Vagina (tissue), 2 donors: ENCODE measurements at regions not wholly inside any gene's neighbourhood (a gene's known extent, or its start where the extent isn't known, plus 50 kb on each side); places are given as distances from the start of the nearest gene placed in this dataset.
"Not testable (repeated sequence)": the region's sequence is repeated elsewhere in the genome, so short reads cannot be mapped to it uniquely, and the experiment has no call there.

Experiments
- POLR2A ChIP-seq, 2 donors: fragments of 450-650 bp; IDR thresholded peaks; one replicate each; pipeline ENCODE4 v1.6.1; 2017; ENCODE audit warnings: antibody characterized with exemption in 2 of 2, mild to moderate bottlenecking in 2 of 2, moderate library complexity in 2 of 2
- POLR2AphosphoS5 ChIP-seq, 2 donors: sonication (generic); formaldehyde crosslinking; IDR thresholded peaks; one replicate each; pipeline ENCODE4 v1.9.0; 2017; ENCODE audit warnings: antibody characterized with exemption in 2 of 2, mild to moderate bottlenecking in 2 of 2, low read depth in 1 of 2; ENCODE audit not compliant: insufficient read depth in 1 of 2
- TF ChIP-seq, protein P1 (sequence below), 3 experiments: fragments of 450-650 bp in 2 of 3; fragments of 200-600 bp in 1 of 3; sonication (generic) in 1 of 3; IDR thresholded peaks; one replicate each; pipeline ENCODE4 v1.5.1; 2017 to 2019; ENCODE audit warnings: antibody characterized with exemption in 3 of 3, mild to moderate bottlenecking in 2 of 3, moderate library complexity in 2 of 3

DNA sequence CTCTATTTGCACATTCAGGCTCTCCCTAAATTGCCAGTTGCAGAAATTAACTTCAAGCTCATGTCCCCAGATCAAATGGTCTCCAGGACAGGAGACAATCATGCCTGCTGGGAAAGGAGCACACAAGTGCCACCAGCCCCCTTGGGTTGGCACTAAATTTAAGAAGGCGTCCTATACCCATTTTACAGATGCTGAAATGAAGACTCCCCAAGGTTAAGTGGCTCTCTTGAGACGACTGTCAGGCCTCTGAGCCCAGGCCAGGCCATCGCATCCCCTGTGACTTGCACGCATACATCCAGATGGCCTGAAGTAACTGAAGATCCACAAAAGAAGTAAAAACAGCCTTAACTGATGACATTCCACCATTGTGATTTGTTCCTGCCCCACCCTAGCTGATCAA lies 232.5 kb upstream of the FOXF1 start:
- TF ChIP-seq, protein P1, sequence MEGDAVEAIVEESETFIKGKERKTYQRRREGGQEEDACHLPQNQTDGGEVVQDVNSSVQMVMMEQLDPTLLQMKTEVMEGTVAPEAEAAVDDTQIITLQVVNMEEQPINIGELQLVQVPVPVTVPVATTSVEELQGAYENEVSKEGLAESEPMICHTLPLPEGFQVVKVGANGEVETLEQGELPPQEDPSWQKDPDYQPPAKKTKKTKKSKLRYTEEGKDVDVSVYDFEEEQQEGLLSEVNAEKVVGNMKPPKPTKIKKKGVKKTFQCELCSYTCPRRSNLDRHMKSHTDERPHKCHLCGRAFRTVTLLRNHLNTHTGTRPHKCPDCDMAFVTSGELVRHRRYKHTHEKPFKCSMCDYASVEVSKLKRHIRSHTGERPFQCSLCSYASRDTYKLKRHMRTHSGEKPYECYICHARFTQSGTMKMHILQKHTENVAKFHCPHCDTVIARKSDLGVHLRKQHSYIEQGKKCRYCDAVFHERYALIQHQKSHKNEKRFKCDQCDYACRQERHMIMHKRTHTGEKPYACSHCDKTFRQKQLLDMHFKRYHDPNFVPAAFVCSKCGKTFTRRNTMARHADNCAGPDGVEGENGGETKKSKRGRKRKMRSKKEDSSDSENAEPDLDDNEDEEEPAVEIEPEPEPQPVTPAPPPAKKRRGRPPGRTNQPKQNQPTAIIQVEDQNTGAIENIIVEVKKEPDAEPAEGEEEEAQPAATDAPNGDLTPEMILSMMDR (IDR thresholded peaks at IDR 0.05) = not testable (repeated sequence)
- TF ChIP-seq POLR2AphosphoS5 (IDR thresholded peaks at IDR 0.05; ENCODE audit: insufficient read depth in 1 of 2, low read depth in 1 of 2); POLR2A (IDR thresholded peaks at IDR 0.05): not testable (repeated sequence)
